ENCODE measurements at regions not wholly inside any gene's neighbourhood (a gene's known extent, or its start where the extent isn't known, plus 50 kb on each side); places are given as distances from the start of the nearest gene placed in this dataset.

DNA sequence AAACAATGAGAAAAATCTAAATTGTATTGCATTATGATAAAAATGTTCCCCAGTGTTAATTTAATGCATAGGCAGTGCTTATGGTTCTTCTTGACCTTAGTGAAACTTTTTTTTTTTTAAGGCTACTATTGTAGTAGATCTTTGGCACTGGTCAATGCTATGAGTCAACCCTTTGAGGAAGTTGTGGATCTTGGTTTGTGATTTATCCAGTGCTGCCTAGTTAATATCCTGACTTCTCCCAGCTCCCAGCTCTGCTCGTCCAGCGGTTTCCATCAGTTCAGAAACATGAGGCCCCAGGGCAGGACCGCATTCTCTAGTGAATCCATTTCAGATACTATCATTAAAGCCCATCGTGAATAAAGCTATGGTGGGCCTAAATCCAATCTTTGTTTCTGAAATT, 364.5 kb upstream of the JARID2 start:
- DNase-seq (ENCODE audit: low read depth, low spot score) = no peak
- H3K9me3 Mint-ChIP-seq = peaks cover 3% of the 10 kb centered on the region
- H3K27ac Mint-ChIP-seq (ENCODE audit: unreplicated experiment) = no peak overlapping the region
- no peak overlapping the region for H3K4me3 Mint-ChIP-seq
- peaks cover 76% of the 10 kb centered on the region for H3K4me1 Mint-ChIP-seq
- H3K27me3 Mint-ChIP-seq (ENCODE audit: low read depth) = no peaks in the 10 kb centered on the region
- no peaks in the 10 kb centered on the region for H3K36me3 Mint-ChIP-seq (ENCODE audit: low read depth)
- TF ChIP-seq, protein P1, sequence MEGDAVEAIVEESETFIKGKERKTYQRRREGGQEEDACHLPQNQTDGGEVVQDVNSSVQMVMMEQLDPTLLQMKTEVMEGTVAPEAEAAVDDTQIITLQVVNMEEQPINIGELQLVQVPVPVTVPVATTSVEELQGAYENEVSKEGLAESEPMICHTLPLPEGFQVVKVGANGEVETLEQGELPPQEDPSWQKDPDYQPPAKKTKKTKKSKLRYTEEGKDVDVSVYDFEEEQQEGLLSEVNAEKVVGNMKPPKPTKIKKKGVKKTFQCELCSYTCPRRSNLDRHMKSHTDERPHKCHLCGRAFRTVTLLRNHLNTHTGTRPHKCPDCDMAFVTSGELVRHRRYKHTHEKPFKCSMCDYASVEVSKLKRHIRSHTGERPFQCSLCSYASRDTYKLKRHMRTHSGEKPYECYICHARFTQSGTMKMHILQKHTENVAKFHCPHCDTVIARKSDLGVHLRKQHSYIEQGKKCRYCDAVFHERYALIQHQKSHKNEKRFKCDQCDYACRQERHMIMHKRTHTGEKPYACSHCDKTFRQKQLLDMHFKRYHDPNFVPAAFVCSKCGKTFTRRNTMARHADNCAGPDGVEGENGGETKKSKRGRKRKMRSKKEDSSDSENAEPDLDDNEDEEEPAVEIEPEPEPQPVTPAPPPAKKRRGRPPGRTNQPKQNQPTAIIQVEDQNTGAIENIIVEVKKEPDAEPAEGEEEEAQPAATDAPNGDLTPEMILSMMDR (conservative IDR thresholded peaks at IDR 0.05) = no peak

DNA sequence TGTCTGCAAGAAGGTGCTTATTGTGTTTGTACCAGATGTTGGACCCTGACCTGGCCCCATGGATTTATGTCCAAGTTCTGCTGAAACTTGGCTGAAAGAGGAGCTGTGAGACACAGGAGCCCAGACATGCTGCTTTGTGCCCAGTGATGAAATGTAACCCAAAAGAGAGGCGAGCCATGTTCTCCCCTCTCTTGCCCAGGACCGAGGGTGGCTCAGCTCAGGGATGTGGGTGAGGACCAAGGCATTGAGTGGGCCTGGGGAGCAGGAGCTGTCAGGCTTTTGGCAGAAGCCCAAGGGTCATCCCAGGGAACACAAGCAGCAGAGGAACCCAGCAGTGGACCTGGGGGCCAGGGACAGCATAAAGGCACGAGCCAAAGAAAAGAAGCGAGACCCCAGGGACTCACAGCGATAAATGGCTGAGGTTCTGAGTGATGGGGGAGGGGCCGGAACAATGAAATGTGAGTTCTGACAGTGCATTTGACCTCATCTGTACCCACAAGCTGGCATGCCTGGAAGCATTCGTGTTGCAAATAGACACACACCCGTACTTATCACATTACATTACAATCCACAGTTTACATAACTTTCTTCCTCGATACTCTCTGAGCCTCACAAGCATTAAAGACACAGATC, 363.4 kb upstream of the JARID2 start:
- no peak overlapping the region for H3K4me3 Mint-ChIP-seq
- peaks cover 65% of the 10 kb centered on the region for H3K4me1 Mint-ChIP-seq
- TF ChIP-seq, protein P1 (conservative IDR thresholded peaks at IDR 0.05) = no peak
- H3K36me3 Mint-ChIP-seq (ENCODE audit: low read depth) = no peaks in the 10 kb centered on the region
- H3K9me3 Mint-ChIP-seq = peaks cover 3% of the 10 kb centered on the region
- no peaks in the 10 kb centered on the region for H3K27me3 Mint-ChIP-seq (ENCODE audit: low read depth)
- no peak for DNase-seq (ENCODE audit: low read depth, low spot score)
- H3K27ac Mint-ChIP-seq (ENCODE audit: unreplicated experiment) = no peak overlapping the region

DNA sequence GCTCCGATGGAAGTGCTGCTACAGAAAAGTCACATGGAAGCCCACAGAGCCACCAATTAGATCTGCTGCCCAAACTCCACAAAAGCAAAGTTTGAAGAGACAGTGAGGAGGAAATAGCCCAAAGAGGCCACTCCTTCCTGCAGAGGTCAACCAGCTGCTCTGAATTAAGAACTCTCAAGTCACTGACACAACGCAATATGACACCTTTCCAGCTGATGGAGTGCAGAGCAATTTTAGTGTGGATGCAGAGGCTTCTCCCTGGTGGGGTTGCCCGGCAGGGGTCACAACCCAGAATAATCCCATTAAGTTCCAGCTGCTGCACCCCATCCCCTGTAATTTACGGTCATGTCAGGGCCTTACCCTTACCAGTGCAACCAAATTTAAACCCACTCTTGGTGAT, 361.9 kb upstream of the JARID2 start:
- TF ChIP-seq, protein P1 (conservative IDR thresholded peaks at IDR 0.05) = no peak
- H3K36me3 Mint-ChIP-seq (ENCODE audit: low read depth) = no peaks in the 10 kb centered on the region
- H3K9me3 Mint-ChIP-seq = peaks cover 3% of the 10 kb centered on the region
- peak overlapping the region; percentile 59 for H3K27ac Mint-ChIP-seq (ENCODE audit: unreplicated experiment)
- no peaks in the 10 kb centered on the region for H3K27me3 Mint-ChIP-seq (ENCODE audit: low read depth)
- H3K4me3 Mint-ChIP-seq = no peak overlapping the region
- peaks cover 54% of the 10 kb centered on the region for H3K4me1 Mint-ChIP-seq
- DNase-seq (ENCODE audit: low read depth, low spot score) = no peak

DNA sequence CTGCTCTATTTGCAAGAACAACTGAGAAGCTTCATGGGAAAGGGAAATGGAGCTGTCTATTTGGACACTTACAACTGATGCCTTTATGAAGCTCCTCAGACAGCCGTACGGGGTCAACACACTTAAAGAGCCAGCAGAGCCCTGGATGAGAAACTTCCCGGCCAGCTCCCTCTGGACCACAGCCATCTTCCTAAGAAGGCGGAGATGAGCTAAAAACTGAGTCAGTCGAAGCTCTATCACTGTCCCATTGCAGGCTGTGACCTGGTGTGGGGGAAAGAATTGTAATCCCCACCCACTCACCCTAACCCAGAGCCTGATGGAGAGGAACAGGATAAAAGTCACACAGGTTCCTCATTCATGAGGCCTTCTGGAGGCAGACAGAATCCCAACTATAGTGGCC, 360.4 kb upstream of the JARID2 start:
- no peaks in the 10 kb centered on the region for H3K27me3 Mint-ChIP-seq (ENCODE audit: low read depth)
- H3K27ac Mint-ChIP-seq (ENCODE audit: unreplicated experiment) = no peak overlapping the region
- H3K9me3 Mint-ChIP-seq = peaks cover 6% of the 10 kb centered on the region
- peaks cover 54% of the 10 kb centered on the region for H3K4me1 Mint-ChIP-seq
- H3K4me3 Mint-ChIP-seq = no peak overlapping the region
- TF ChIP-seq, protein P1 (conservative IDR thresholded peaks at IDR 0.05) = no peak
- no peaks in the 10 kb centered on the region for H3K36me3 Mint-ChIP-seq (ENCODE audit: low read depth)
- no peak for DNase-seq (ENCODE audit: low read depth, low spot score)

DNA sequence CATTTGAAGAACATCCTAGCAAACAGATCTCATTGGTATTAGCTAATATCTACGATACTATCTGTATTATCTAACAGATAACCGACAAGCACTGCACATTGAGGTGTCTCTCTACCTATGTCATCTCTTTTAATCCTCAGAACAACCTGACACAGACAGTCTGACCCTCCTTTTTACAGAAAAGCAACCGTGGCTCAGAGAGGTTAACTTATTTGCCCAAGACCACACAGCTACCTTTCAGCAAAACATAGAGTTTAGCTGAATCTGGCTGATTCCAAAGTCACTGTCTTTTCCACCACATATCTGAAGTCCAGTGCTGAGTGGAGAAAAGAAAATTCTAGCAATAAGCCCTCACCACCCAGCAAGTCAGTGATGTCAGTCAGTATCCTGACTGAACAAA, 358.7 kb upstream of the JARID2 start:
- Mint-ChIP-seq H3K4me3 (no peak overlapping the region), H3K27ac (ENCODE audit: unreplicated experiment) (no peak overlapping the region), H3K9me3 (peaks cover 6% of the 10 kb centered on the region), H3K27me3 (ENCODE audit: low read depth) (no peaks in the 10 kb centered on the region), H3K4me1 (peaks cover 43% of the 10 kb centered on the region), H3K36me3 (ENCODE audit: low read depth) (no peaks in the 10 kb centered on the region)
- no peak for DNase-seq (ENCODE audit: low read depth, low spot score)
- TF ChIP-seq, protein P1 (conservative IDR thresholded peaks at IDR 0.05) = no peak
